Spleen (tissue), 11 donors: ENCODE measurements at regions not wholly inside any gene's neighbourhood (a gene's known extent, or its start where the extent isn't known, plus 50 kb on each side); places are given as distances from the start of the nearest gene placed in this dataset.

ENCODE experiments used
- DNase-seq: peaks from one replicate; pipeline ENCODE4 v3.0.0-alpha.2; 2020
- H3K27ac ChIP-seq, 8 donors: fragments of 200-600 bp; sonication (generic) in 7 of 8; 1 replicate in 4 of 8; 2 replicates in 4 of 8; pipeline versions ENCODE4 v1.5.0 to v1.8.0; 2016 to 2021; ENCODE audit warnings: inconsistent platforms in 4 of 8, mild to moderate bottlenecking in 4 of 8, moderate library complexity in 1 of 8
- H3K27me3 ChIP-seq, 7 donors: fragments of 200-600 bp; sonication (generic) in 6 of 7; replicated peaks in 1 of 7; 1 replicate in 4 of 7; 2 replicates in 3 of 7; pipeline versions ENCODE4 v1.5.0 to v1.8.0; 2016 to 2021; ENCODE audit warnings: inconsistent platforms in 3 of 7, mild to moderate bottlenecking in 1 of 7
- H3K36me3 ChIP-seq, 6 donors: fragments of 200-600 bp; sonication (generic) in 5 of 6; 1 replicate in 4 of 6; 2 replicates in 2 of 6; pipeline versions ENCODE4 v1.5.0 to v1.8.0; 2016 to 2021; ENCODE audit warnings: inconsistent platforms in 2 of 6
- H3K4me1 ChIP-seq, 6 donors: fragments of 200-600 bp; sonication (generic) in 5 of 6; 1 replicate in 3 of 6; 2 replicates in 3 of 6; pipeline versions ENCODE4 v1.5.0 to v1.8.0; 2016 to 2021; ENCODE audit warnings: inconsistent platforms in 3 of 6
- H3K4me3 ChIP-seq, 8 donors: fragments of 200-600 bp; sonication (generic) in 7 of 8; 1 replicate in 4 of 8; 2 replicates in 4 of 8; pipeline versions ENCODE4 v1.5.0 to v1.8.0; 2016 to 2021; ENCODE audit warnings: inconsistent platforms in 4 of 8, mild to moderate bottlenecking in 4 of 8, moderate library complexity in 2 of 8
- H3K9me3 ChIP-seq, 8 donors: fragments of 200-600 bp; sonication (generic) in 7 of 8; 1 replicate in 4 of 8; 2 replicates in 4 of 8; pipeline versions ENCODE4 v1.5.0 to v1.8.0; 2016 to 2021; ENCODE audit warnings: inconsistent platforms in 4 of 8
- POLR2A ChIP-seq, 3 donors: fragments of 450-650 bp; IDR thresholded peaks; one replicate each; pipeline ENCODE4 v1.5.1; 2017; ENCODE audit warnings: antibody characterized with exemption in 3 of 3, mild to moderate bottlenecking in 1 of 3
- POLR2AphosphoS5 ChIP-seq, 3 donors: sonication (generic); formaldehyde crosslinking; IDR thresholded peaks; one replicate each; pipeline ENCODE4 v1.5.1; 2017; ENCODE audit warnings: antibody characterized with exemption in 3 of 3
- WGBS, 5 donors: extraction: QIAGEN DNeasy Blood & Tissue Kit in 3 of 5; methylation state at CpG; one replicate each; pipeline versions ENCODE4 v1.1.5 to v1.1.7; 2013 to 2018; 5-methylcytosine and 5-hydroxymethylcytosine counted together
- intact Hi-C: fragments of 100-400 bp; cut with DNase I; formaldehyde crosslinking; loops from one replicate; pipeline ENCODE4 v1.15.0; 2023; ENCODE audit warnings: low total_unique reads
- TF ChIP-seq, protein P1 (sequence below), 11 experiments: fragments of 200-600 bp in 7 of 11; fragments of 450-650 bp in 4 of 11; sonication (generic) in 4 of 11; IDR thresholded peaks in 8 of 11; conservative IDR thresholded peaks in 3 of 11; 1 replicate in 7 of 11; 2 replicates in 4 of 11; pipeline versions ENCODE4 v1.4.0 to v1.8.0; 2016 to 2021; ENCODE audit warnings: antibody characterized with exemption in 11 of 11, inconsistent platforms in 4 of 11, mild to moderate bottlenecking in 1 of 11
- donor health status: healthy with polysubstance abuse.
- donor health status: DM: no; HTN: no; CAD: no; lungs with moderate emphysema.
- donor health status: DM: no; HTN: no; CAD: no.
- donor health status: Bipolar disorder and iron deficiency.
- donor health status: healthy.
- donor health status: DM: no; HTN: no; CAD: no.
- donor health status: DM: yes; HTN: yes; CAD: no.

- TF ChIP-seq POLR2AphosphoS5 (IDR thresholded peaks at IDR 0.05) (no peak), POLR2A (IDR thresholded peaks at IDR 0.05) (no peak)
- TF ChIP-seq, protein P1, sequence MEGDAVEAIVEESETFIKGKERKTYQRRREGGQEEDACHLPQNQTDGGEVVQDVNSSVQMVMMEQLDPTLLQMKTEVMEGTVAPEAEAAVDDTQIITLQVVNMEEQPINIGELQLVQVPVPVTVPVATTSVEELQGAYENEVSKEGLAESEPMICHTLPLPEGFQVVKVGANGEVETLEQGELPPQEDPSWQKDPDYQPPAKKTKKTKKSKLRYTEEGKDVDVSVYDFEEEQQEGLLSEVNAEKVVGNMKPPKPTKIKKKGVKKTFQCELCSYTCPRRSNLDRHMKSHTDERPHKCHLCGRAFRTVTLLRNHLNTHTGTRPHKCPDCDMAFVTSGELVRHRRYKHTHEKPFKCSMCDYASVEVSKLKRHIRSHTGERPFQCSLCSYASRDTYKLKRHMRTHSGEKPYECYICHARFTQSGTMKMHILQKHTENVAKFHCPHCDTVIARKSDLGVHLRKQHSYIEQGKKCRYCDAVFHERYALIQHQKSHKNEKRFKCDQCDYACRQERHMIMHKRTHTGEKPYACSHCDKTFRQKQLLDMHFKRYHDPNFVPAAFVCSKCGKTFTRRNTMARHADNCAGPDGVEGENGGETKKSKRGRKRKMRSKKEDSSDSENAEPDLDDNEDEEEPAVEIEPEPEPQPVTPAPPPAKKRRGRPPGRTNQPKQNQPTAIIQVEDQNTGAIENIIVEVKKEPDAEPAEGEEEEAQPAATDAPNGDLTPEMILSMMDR (IDR thresholded peaks at IDR 0.05 in 8 of 11, conservative IDR thresholded peaks at IDR 0.05 in 3 of 11) = no peak
- Histone ChIP-seq H3K27me3 (no peaks in the 10 kb centered on the region), H3K4me3 (no peak overlapping the region), H3K9me3 (peaks cover 0 to 11% (median under 1%) of the 10 kb centered on the region in 8 donors), H3K36me3 (no peaks in the 10 kb centered on the region), H3K27ac (no peak overlapping the region), H3K4me1 (no peaks in the 10 kb centered on the region)
- no peak for DNase-seq
- intact Hi-C loops = no loop called here
- WGBS, 5 donors = 69 to 83% (median 73%) methylated on average over 2 of the region's 2 CpGs
Observed at GRCh38 chr10:56728349-56728748, 367.3 kb upstream of the ZWINT start.

GRCh38 chr10:56722912-56723311 lies 361.9 kb upstream of the ZWINT start:
- no peak overlapping the region for H3K27ac ChIP-seq
- peaks cover 0 to 5% (median 0%) of the 10 kb centered on the region in 8 donors for H3K9me3 ChIP-seq
- no peak for DNase-seq
- H3K4me1 ChIP-seq = no peaks in the 10 kb centered on the region
- H3K36me3 ChIP-seq = no peaks in the 10 kb centered on the region
- WGBS, 5 donors = 76 to 88% (median 81%) methylated on average over 7 of the region's 7 CpGs
- intact Hi-C loops = no loop called here
- no peaks in the 10 kb centered on the region for H3K27me3 ChIP-seq
- H3K4me3 ChIP-seq = no peak overlapping the region
- TF ChIP-seq, protein P1 (IDR thresholded peaks at IDR 0.05 in 8 of 11, conservative IDR thresholded peaks at IDR 0.05 in 3 of 11) = no peak
- TF ChIP-seq POLR2AphosphoS5 (IDR thresholded peaks at IDR 0.05) (no peak), POLR2A (IDR thresholded peaks at IDR 0.05) (no peak)

DNA sequence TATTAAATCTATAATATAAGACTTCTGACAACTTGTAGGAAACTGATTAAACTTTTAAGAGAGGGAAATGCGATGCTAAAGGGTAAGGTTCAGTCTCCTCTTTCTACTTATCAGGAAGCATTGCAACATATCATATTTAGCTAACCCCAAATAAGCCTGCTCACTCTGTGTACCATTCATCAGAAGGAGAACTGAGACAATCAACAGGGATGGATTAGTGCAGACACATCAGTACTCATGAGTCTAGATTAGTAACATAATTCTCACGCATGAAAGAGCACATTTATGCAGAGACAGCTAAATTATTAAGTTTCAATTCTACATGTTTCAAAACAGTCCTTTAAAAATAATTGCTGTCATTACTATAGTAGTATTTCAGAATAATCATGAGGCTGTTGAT lies 354.2 kb upstream of the ZWINT start:
- peaks cover 0 to 5% (median 0%) of the 10 kb centered on the region in 8 donors for H3K9me3 ChIP-seq
- H3K4me3 ChIP-seq = no peak overlapping the region
- intact Hi-C loops = no loop called here
- no peak for DNase-seq
- H3K4me1 ChIP-seq = no peaks in the 10 kb centered on the region
- WGBS, 5 donors = 55 to 78% (median 61%) methylated on average over 2 of the region's 2 CpGs
- no peaks in the 10 kb centered on the region for H3K36me3 ChIP-seq
- H3K27me3 ChIP-seq = no peaks in the 10 kb centered on the region
- H3K27ac ChIP-seq = no peak overlapping the region
- TF ChIP-seq POLR2A (IDR thresholded peaks at IDR 0.05) = no peak
- TF ChIP-seq, protein P1 (IDR thresholded peaks at IDR 0.05 in 8 of 11, conservative IDR thresholded peaks at IDR 0.05 in 3 of 11) = no peak
- no peak for TF ChIP-seq POLR2AphosphoS5 (IDR thresholded peaks at IDR 0.05)

GRCh38 chr10:56698506-56698905 lies 337.4 kb upstream of the ZWINT start:
- TF ChIP-seq, protein P1 (IDR thresholded peaks at IDR 0.05 in 8 of 11, conservative IDR thresholded peaks at IDR 0.05 in 3 of 11) = no peak
- TF ChIP-seq POLR2AphosphoS5 (IDR thresholded peaks at IDR 0.05) (no peak), POLR2A (IDR thresholded peaks at IDR 0.05) (no peak)
- H3K4me1 ChIP-seq = no peaks in the 10 kb centered on the region
- no peak overlapping the region for H3K27ac ChIP-seq
- 78 to 92% (median 84%) methylated on average over 2 of the region's 2 CpGs for WGBS, 5 donors
- intact Hi-C loops = no loop called here
- no peaks in the 10 kb centered on the region for H3K27me3 ChIP-seq
- no peak overlapping the region for H3K4me3 ChIP-seq
- DNase-seq = no peak
- no peaks in the 10 kb centered on the region for H3K9me3 ChIP-seq
- no peaks in the 10 kb centered on the region for H3K36me3 ChIP-seq
